SK-N-SH (cell line): ENCODE measurements at regions not wholly inside any gene's neighbourhood (a gene's known extent, or its start where the extent isn't known, plus 50 kb on each side); places are given as distances from the start of the nearest gene placed in this dataset.

ENCODE experiments used
- EZH2phosphoT487 ChIP-seq: fragments of 200-600 bp; sonication (generic); IDR thresholded peaks from 2 replicates; pipeline ENCODE4 v1.6.1; 2017; ENCODE audit warnings: low read depth, mixed run types, mild to moderate bottlenecking, antibody characterized with exemption, moderate library complexity, borderline replicate concordance
- FOXJ3 ChIP-seq: sonication (generic); formaldehyde crosslinking; IDR thresholded peaks from 2 replicates; pipeline ENCODE4 v1.5.1; 2020; ENCODE audit warnings: mild to moderate bottlenecking, missing genetic modification reagents
- GATA2 ChIP-seq: sonication (generic); formaldehyde crosslinking; IDR thresholded peaks from 2 replicates; pipeline ENCODE4 v1.5.0; 2020; ENCODE audit warnings: mild to moderate bottlenecking, missing genetic modification reagents
- JUND ChIP-seq: IDR thresholded peaks from 2 replicates; pipeline ENCODE4 v1.4.0; 2012
- RAD21 ChIP-seq: IDR thresholded peaks from 2 replicates; pipeline ENCODE4 v1.6.1; 2012; ENCODE audit warnings: mild to moderate bottlenecking, low read length
- TF ChIP-seq, protein P1 (sequence below): fragments of 200-600 bp; sonication (generic); IDR thresholded peaks from 2 replicates; pipeline ENCODE4 v1.6.1; 2017; ENCODE audit warnings: antibody characterized with exemption, mild to moderate bottlenecking, moderate library complexity

DNA sequence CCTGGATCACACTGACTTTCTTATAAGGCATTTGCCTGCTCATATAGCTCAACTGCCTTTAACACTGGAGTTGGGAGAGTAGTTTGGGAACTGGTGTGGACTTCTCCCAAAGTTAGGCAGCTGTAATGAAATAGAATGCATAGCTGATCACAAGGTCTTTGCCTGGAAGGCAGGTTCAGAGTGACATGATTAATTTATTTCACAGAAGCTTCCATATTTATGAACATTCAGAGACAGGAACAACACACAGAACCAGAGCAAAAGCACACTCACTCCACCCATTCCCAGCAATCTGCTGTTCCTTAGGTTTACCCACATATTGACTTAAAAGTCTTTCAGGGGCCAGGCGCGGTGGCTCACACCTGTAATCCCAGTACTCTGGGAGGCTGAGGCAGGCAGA is 234.2 kb downstream of the REEP3 start:
- TF ChIP-seq RAD21, result no peak
- no peak for TF ChIP-seq FOXJ3 (CRISPR knock-in tag)
- TF ChIP-seq GATA2, result no peak
- TF ChIP-seq JUND, result no peak
- TF ChIP-seq EZH2phosphoT487, result no peak
- TF ChIP-seq, protein P1, sequence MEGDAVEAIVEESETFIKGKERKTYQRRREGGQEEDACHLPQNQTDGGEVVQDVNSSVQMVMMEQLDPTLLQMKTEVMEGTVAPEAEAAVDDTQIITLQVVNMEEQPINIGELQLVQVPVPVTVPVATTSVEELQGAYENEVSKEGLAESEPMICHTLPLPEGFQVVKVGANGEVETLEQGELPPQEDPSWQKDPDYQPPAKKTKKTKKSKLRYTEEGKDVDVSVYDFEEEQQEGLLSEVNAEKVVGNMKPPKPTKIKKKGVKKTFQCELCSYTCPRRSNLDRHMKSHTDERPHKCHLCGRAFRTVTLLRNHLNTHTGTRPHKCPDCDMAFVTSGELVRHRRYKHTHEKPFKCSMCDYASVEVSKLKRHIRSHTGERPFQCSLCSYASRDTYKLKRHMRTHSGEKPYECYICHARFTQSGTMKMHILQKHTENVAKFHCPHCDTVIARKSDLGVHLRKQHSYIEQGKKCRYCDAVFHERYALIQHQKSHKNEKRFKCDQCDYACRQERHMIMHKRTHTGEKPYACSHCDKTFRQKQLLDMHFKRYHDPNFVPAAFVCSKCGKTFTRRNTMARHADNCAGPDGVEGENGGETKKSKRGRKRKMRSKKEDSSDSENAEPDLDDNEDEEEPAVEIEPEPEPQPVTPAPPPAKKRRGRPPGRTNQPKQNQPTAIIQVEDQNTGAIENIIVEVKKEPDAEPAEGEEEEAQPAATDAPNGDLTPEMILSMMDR, result no peak
